Fibroblast of the aortic adventitia (primary cell): ENCODE measurements at regions not wholly inside any gene's neighbourhood (a gene's known extent, or its start where the extent isn't known, plus 50 kb on each side); places are given as distances from the start of the nearest gene placed in this dataset.
"Not testable (repeated sequence)": the region's sequence is repeated elsewhere in the genome, so short reads cannot be mapped to it uniquely, and the experiment has no call there.

ENCODE experiments used
- DNase-seq: peaks from one replicate; pipeline ENCODE4 v3.0.0-alpha.2; 2010; ENCODE audit warnings: low read depth
- H3K4me3 ChIP-seq: 2 replicates; pipeline ENCODE4 v1.5.1; 2011; ENCODE audit warnings: low read depth, mild to moderate bottlenecking, control low read depth, low read length, moderate library complexity
- CTCF ChIP-seq: IDR thresholded peaks from 2 replicates; pipeline ENCODE4 v1.5.1; 2011; ENCODE audit warnings: mild to moderate bottlenecking, low read length, control low read depth, inconsistent platforms; ENCODE audit not compliant: insufficient read depth

DNA sequence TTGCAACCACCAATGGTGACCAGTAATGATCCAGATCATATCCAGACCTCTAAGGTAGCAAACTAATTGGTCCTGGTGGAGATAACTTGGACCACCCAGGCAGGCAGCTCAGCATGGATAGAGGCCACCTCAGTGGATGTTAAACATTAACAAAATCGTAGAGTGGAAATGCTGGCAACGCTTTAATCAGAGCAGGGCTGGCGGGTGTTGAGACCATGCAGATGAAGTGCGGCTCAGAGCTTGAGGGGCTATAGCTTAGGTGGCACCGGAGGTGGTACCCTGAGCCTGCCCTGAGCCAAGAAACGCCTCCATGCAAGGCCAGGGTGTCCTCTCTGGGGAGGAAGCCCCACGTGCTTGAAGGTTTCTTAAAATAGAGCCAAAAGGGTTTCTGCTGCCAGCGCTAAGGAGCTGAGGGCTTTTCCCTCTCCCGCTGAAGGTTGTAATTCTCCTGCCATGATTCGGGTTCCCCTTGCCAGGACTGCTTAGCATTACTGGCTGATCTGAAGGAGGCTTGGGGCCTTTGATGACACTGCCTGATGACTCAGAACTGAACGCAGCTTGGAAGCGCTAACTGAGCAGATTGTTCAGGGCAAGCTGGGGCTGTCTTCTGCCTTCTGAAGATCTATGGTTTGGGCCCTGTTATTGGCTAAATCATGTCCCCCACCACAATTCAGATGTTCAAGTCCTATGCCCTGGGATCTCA, 177.8 kb upstream of the ATP6AP2 start:
- peak; percentile 62 for DNase-seq
- no peak for TF ChIP-seq CTCF
- H3K4me3 ChIP-seq, result no peak overlapping the region

GRCh38 chrX:40395102-40395501, 185.7 kb upstream of the ATP6AP2 start:
- no peak for DNase-seq
- H3K4me3 ChIP-seq, result no peak overlapping the region
- TF ChIP-seq CTCF, result no peak

- no peak for TF ChIP-seq CTCF
- H3K4me3 ChIP-seq, result no peak overlapping the region
- DNase-seq, result no peak
Observed at GRCh38 chrX:40394302-40394701, 186.5 kb upstream of the ATP6AP2 start.

GRCh38 chrX:40392599-40392998, 188.2 kb upstream of the ATP6AP2 start:
- no peak for TF ChIP-seq CTCF
- DNase-seq, result no peak
- no peak overlapping the region for H3K4me3 ChIP-seq

GRCh38 chrX:40391662-40392061, 189.1 kb upstream of the ATP6AP2 start:
- DNase-seq, result no peak
- no peak overlapping the region for H3K4me3 ChIP-seq
- TF ChIP-seq CTCF, result no peak

GRCh38 chrX:40389555-40389954, 191.2 kb upstream of the ATP6AP2 start:
- no peak for DNase-seq
- TF ChIP-seq CTCF, result no peak
- H3K4me3 ChIP-seq, result no peak overlapping the region

- DNase-seq, result no peak
Observed at GRCh38 chrX:40388441-40388840, 192.3 kb upstream of the ATP6AP2 start.

GRCh38 chrX:40387869-40388268, 192.9 kb upstream of the ATP6AP2 start:
- H3K4me3 ChIP-seq, DNase-seq: not testable (repeated sequence)

More at GRCh38 chrX:40388441-40388840, 192.3 kb upstream of the ATP6AP2 start:
- H3K4me3 ChIP-seq, result no peak overlapping the region
- no peak for TF ChIP-seq CTCF

DNA sequence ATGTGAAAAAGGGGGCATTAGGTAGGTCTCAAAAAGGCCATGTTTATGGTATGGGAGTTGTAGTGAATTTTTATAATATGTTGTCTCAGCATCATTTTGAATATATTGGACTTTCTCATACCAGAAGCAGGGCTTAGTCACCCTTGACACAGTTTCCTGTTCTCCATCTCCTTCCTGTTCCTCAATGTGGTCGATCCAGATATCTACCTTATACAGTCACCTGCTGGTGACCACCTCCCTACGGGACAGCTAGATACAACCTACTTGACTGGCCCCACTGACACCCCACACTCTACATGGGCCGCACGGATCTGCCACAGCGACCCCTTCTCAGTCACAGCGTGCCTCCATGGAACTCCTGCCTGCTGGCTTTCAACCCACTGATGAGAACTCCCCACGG, 193.5 kb upstream of the ATP6AP2 start:
- not testable (repeated sequence) for H3K4me3 ChIP-seq, DNase-seq
